Mesendoderm (in vitro differentiated cells): ENCODE measurements at regions not wholly inside any gene's neighbourhood (a gene's known extent, or its start where the extent isn't known, plus 50 kb on each side); places are given as distances from the start of the nearest gene placed in this dataset.

ENCODE experiments used
- DNase-seq: peaks from one replicate; pipeline ENCODE4 v3.0.0; 2013
- H2AK5ac ChIP-seq: 2 replicates; pipeline ENCODE4 v1.6.1; 2013; ENCODE audit warnings: low read length, inconsistent platforms
- H2BK120ac ChIP-seq: 2 replicates; pipeline ENCODE4 v1.6.1; 2013; ENCODE audit warnings: low read depth, mild to moderate bottlenecking, low read length, moderate library complexity, mixed read lengths
- H2BK15ac ChIP-seq: replicated peaks from 2 replicates; pipeline ENCODE4 v1.6.1; 2013; ENCODE audit warnings: low read depth, mild to moderate bottlenecking, moderate library complexity
- H2BK5ac ChIP-seq: 2 replicates; pipeline ENCODE4 v1.6.1; 2013; ENCODE audit warnings: low read length, inconsistent platforms
- H3K18ac ChIP-seq: 2 replicates; pipeline ENCODE4 v1.6.1; 2013; ENCODE audit warnings: mild to moderate bottlenecking, low read length, mixed read lengths
- H3K23ac ChIP-seq: one replicate; pipeline ENCODE4 v1.6.1; 2013; ENCODE audit warnings: low read length
- H3K27ac ChIP-seq: 2 replicates; pipeline ENCODE4 v1.5.1; 2013; ENCODE audit warnings: low read depth, mild to moderate bottlenecking, inconsistent platforms, low read length, moderate library complexity
- H3K27me3 ChIP-seq: 2 replicates; pipeline ENCODE4 v1.6.1; 2013; ENCODE audit warnings: low read length, control low read depth, mild to moderate bottlenecking, inconsistent platforms; ENCODE audit not compliant: insufficient read depth, poor library complexity
- H3K36me3 ChIP-seq: 2 replicates; pipeline ENCODE4 v1.6.1; 2013; ENCODE audit warnings: low read length, inconsistent platforms; ENCODE audit not compliant: control insufficient read depth, insufficient read depth
- H3K4ac ChIP-seq: one replicate; pipeline ENCODE4 v1.6.1; 2013; ENCODE audit warnings: low read depth, mild to moderate bottlenecking, low read length, moderate library complexity
- H3K4me1 ChIP-seq: 2 replicates; pipeline ENCODE4 v1.6.1; 2013; ENCODE audit warnings: low read depth, low read length, inconsistent platforms; ENCODE audit not compliant: control insufficient read depth
- H3K4me2 ChIP-seq: 2 replicates; pipeline ENCODE4 v1.6.1; 2013; ENCODE audit warnings: low read length
- H3K4me3 ChIP-seq: 2 replicates; pipeline ENCODE4 v1.5.1; 2013; ENCODE audit warnings: mild to moderate bottlenecking, low read length
- H3K56ac ChIP-seq: one replicate; pipeline ENCODE4 v1.6.1; 2013; ENCODE audit warnings: low read length
- H3K79me1 ChIP-seq: 2 replicates; pipeline ENCODE4 v1.6.1; 2013; ENCODE audit warnings: low read length, inconsistent platforms
- H3K79me2 ChIP-seq: 2 replicates; pipeline ENCODE4 v1.6.1; 2013; ENCODE audit warnings: mild to moderate bottlenecking, low read length; ENCODE audit not compliant: control insufficient read depth, insufficient read depth
- H3K9ac ChIP-seq: 2 replicates; pipeline ENCODE4 v1.6.1; 2013; ENCODE audit warnings: low read length, inconsistent platforms
- H4K5ac ChIP-seq: one replicate; pipeline ENCODE4 v1.6.1; 2013; ENCODE audit warnings: low read length
- H4K8ac ChIP-seq: one replicate; pipeline ENCODE4 v1.6.1; 2013; ENCODE audit warnings: low read depth, mild to moderate bottlenecking, control low read depth, low read length, moderate library complexity
- WGBS: extraction: QIAGEN DNeasy Blood & Tissue Kit; methylation state at CpG from one replicate; pipeline ENCODE4 v1.1.7; 2013; ENCODE audit warnings: low lambda C conversion rate, missing lambda C conversion rate; ENCODE audit not compliant: insufficient coverage; ENCODE audit errors: extremely low coverage; 5-methylcytosine and 5-hydroxymethylcytosine counted together

DNA sequence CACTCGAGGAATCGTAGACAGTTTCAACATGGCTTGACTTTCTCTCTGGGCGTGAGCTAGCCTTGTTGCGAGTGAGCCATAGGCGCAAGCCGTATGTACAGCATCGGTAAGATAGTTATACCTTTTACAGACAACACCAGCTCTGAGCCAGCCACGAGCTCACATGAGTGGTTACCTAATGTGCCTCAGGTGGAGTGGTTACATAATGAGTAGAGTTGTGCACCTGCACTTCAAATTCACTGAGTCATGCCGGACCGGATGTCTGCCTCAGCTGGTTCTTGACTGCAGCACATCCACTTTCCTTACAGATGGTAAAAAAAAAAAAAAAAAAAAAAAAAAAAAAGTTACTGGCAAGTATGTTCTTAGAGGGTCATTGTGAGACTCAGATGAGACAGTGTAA lies 360.4 kb upstream of the NR5A2 start:
- no peak overlapping the region for H3K4ac ChIP-seq
- no peak overlapping the region for H2AK5ac ChIP-seq
- H3K4me2 ChIP-seq = no peak overlapping the region
- no CpG with 5 or more reads among the region's 10 CpGs for WGBS
- no peaks in the 10 kb centered on the region for H3K79me2 ChIP-seq
- no peak overlapping the region for H3K9ac ChIP-seq
- no peak overlapping the region for H4K8ac ChIP-seq
- H3K27me3 ChIP-seq = no peaks in the 10 kb centered on the region
- no peaks in the 10 kb centered on the region for H3K4me1 ChIP-seq
- no peak overlapping the region for H3K56ac ChIP-seq
- no peak overlapping the region for H4K5ac ChIP-seq
- H3K27ac ChIP-seq = no peak overlapping the region
- no peak overlapping the region for H2BK120ac ChIP-seq
- no peak overlapping the region for H2BK15ac ChIP-seq
- H3K4me3 ChIP-seq = no peak overlapping the region
- H2BK5ac ChIP-seq = no peak overlapping the region
- H3K79me1 ChIP-seq = no peaks in the 10 kb centered on the region
- H3K36me3 ChIP-seq = no peaks in the 10 kb centered on the region
- H3K23ac ChIP-seq = no peak overlapping the region
- H3K18ac ChIP-seq = no peak overlapping the region
- no peak for DNase-seq

DNA sequence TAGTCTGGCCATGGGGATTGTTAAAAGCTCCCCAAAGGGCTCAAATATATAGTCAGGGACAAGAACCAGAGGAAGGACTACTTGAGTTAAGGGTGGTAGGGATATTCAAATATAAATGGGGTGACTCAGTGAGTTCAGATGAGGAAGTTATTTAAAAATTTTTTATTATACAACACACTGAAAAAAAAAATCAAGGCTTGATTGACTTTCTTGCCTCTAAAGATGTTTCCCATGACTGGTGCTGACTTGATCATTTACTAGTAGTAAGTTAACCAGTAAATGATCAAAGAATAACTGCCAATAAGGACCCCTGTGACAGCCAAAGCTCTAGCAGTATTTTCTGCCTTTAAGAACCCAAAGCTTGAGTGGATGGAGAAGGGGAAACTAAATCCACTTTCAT lies 357.6 kb upstream of the NR5A2 start:
- Histone ChIP-seq H3K36me3 (no peaks in the 10 kb centered on the region), H2AK5ac (no peak overlapping the region), H4K8ac (no peak overlapping the region), H2BK120ac (no peak overlapping the region), H3K9ac (no peak overlapping the region), H3K27me3 (no peaks in the 10 kb centered on the region), H3K4me1 (no peaks in the 10 kb centered on the region), H3K23ac (no peak overlapping the region), H3K79me1 (no peaks in the 10 kb centered on the region), H3K56ac (no peak overlapping the region), H3K4me2 (no peak overlapping the region), H3K18ac (no peak overlapping the region), H2BK15ac (no peak overlapping the region), H3K79me2 (no peaks in the 10 kb centered on the region), H2BK5ac (no peak overlapping the region), H4K5ac (no peak overlapping the region), H3K27ac (no peak overlapping the region), H3K4me3 (no peak overlapping the region), H3K4ac (no peak overlapping the region)
- no peak for DNase-seq

DNA sequence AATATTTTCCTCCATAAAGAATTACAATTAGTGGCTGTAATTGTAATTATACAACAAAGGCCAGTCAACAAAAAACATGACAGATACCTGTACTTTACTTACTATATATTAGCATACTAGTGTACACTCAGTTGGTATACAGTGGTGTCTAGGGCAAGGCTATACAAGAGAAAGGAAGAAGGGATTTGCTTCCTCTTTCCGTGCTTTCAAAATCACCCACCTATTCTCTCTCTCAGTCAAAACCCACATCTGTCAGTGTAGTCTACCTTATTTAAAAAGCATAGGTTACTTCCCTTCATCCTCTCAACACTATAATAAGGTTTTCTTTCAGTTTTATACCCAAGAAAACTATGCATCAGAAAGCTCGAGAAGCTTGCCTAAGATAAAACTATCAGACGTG lies 355.8 kb upstream of the NR5A2 start:
- Histone ChIP-seq H3K4me3 (no peak overlapping the region), H3K4me2 (no peak overlapping the region), H3K27me3 (no peaks in the 10 kb centered on the region), H2BK5ac (no peak overlapping the region), H3K4ac (no peak overlapping the region), H3K79me1 (no peaks in the 10 kb centered on the region), H3K79me2 (no peaks in the 10 kb centered on the region), H3K56ac (no peak overlapping the region), H3K18ac (no peak overlapping the region), H2BK120ac (no peak overlapping the region), H3K27ac (no peak overlapping the region), H4K8ac (no peak overlapping the region), H3K36me3 (no peaks in the 10 kb centered on the region), H3K4me1 (no peaks in the 10 kb centered on the region), H4K5ac (no peak overlapping the region), H3K9ac (no peak overlapping the region), H3K23ac (no peak overlapping the region), H2AK5ac (no peak overlapping the region), H2BK15ac (no peak overlapping the region)
- no CpG with 5 or more reads among the region's 3 CpGs for WGBS
- DNase-seq = no peak

DNA sequence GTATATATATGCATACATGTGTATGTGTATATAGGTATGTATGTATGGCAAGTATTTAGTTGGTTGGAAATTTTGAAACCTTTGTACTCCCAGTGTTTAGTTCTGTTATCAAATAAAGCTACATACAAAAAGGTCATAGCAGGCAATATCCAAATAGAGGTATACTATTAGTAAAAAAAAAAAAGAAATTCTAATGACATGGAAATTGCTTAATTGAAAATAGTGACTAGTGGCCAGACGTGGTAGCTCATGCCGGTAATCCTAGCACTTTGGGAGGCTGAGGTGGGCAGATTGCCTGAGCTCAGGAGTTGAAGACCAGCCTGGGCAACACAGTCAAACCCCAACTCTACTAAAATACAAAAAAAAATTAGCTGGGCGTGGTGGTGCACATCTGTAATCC lies 351.6 kb upstream of the NR5A2 start:
- Histone ChIP-seq H2AK5ac (no peak overlapping the region), H4K8ac (no peak overlapping the region), H4K5ac (no peak overlapping the region), H3K36me3 (no peaks in the 10 kb centered on the region), H3K4me3 (no peak overlapping the region), H3K79me2 (no peaks in the 10 kb centered on the region), H3K27ac (no peak overlapping the region), H3K18ac (no peak overlapping the region), H3K27me3 (no peaks in the 10 kb centered on the region), H2BK15ac (no peak overlapping the region), H2BK5ac (no peak overlapping the region), H3K23ac (no peak overlapping the region), H2BK120ac (no peak overlapping the region), H3K4me1 (no peaks in the 10 kb centered on the region), H3K9ac (no peak overlapping the region), H3K79me1 (no peaks in the 10 kb centered on the region), H3K4me2 (no peak overlapping the region), H3K4ac (no peak overlapping the region), H3K56ac (no peak overlapping the region)
- no peak for DNase-seq
- no CpG with 5 or more reads among the region's 3 CpGs for WGBS

DNA sequence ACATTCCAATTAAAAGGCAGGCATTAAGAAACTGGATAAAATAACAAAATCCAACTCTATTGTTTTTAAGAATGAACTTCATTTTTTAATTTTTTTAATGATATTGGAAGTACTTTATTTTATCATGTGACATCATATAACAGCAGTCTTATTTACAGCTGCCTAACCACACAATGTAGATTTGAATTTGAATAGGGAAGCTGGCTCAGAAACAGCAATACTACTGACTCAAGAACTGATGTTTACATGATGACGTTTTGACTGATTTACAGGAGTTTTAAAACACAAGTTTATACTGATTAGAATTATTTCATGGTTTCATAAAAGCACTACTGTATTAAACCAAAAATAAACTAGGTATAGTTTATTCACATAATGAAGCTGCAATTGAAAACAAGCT lies 348.7 kb upstream of the NR5A2 start:
- Histone ChIP-seq H3K56ac (no peak overlapping the region), H3K4ac (no peak overlapping the region), H2BK15ac (no peak overlapping the region), H3K79me1 (no peaks in the 10 kb centered on the region), H3K27ac (no peak overlapping the region), H2BK5ac (no peak overlapping the region), H3K4me1 (no peaks in the 10 kb centered on the region), H3K27me3 (no peaks in the 10 kb centered on the region), H2AK5ac (no peak overlapping the region), H3K79me2 (no peaks in the 10 kb centered on the region), H3K9ac (no peak overlapping the region), H4K8ac (no peak overlapping the region), H3K4me3 (no peak overlapping the region), H4K5ac (no peak overlapping the region), H3K18ac (no peak overlapping the region), H3K23ac (no peak overlapping the region), H3K4me2 (no peak overlapping the region), H3K36me3 (no peaks in the 10 kb centered on the region), H2BK120ac (no peak overlapping the region)
- DNase-seq = no peak
- WGBS = no CpG with 5 or more reads among the region's 1 CpG

DNA sequence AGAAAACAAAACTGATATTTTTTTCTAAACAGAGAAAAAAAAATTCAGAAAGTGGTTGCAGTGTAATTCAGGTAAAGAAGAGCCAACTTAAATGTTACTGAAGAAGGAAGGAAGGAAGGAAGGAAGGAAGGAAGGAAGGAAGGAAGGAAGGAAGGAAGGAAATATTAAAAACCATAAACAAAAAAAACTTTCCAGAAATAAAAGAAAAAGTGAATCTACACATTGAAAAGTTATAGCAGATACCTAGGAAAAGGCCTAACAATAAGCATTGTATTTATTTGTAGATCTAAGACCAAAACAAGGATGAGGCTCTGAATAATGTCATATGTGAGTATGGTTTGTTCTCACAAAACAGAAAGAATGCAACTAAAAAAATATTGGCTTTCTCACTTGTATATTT lies 345.4 kb upstream of the NR5A2 start:
- Histone ChIP-seq H3K4me3 (no peak overlapping the region), H3K23ac (no peak overlapping the region), H3K4me2 (no peak overlapping the region), H2BK15ac (no peak overlapping the region), H3K9ac (no peak overlapping the region), H3K27ac (no peak overlapping the region), H3K4me1 (no peaks in the 10 kb centered on the region), H2BK120ac (no peak overlapping the region), H3K56ac (no peak overlapping the region), H2AK5ac (no peak overlapping the region), H4K5ac (no peak overlapping the region), H3K79me1 (no peaks in the 10 kb centered on the region), H3K79me2 (no peaks in the 10 kb centered on the region), H3K27me3 (no peaks in the 10 kb centered on the region), H3K36me3 (no peaks in the 10 kb centered on the region), H3K4ac (no peak overlapping the region), H2BK5ac (no peak overlapping the region), H4K8ac (no peak overlapping the region), H3K18ac (no peak overlapping the region)
- DNase-seq = no peak
